ENCODE measurements at regions not wholly inside any gene's neighbourhood (a gene's known extent, or its start where the extent isn't known, plus 50 kb on each side); places are given as distances from the start of the nearest gene placed in this dataset.

GRCh38 chr1:103960710-103961109 lies 211.0 kb downstream of the AMY1C start:
- H3K4me3 ChIP-seq (ENCODE audit: low read depth, low read length): no peak overlapping the region
- no peak for TF ChIP-seq CTCF (IDR thresholded peaks at IDR 0.05; ENCODE audit: low read depth, low read length)
- DNase-seq (ENCODE audit: low read depth, low spot score): no peak
- in situ Hi-C loops (cut with HindIII; ENCODE audit: low sequenced_read_pairs): no loop called here

- no peak overlapping the region for H3K4me3 ChIP-seq (ENCODE audit: low read depth, low read length)
- no peak for DNase-seq (ENCODE audit: low read depth, low spot score)
- TF ChIP-seq CTCF (IDR thresholded peaks at IDR 0.05; ENCODE audit: low read depth, low read length): no peak
- in situ Hi-C loops (cut with HindIII; ENCODE audit: low sequenced_read_pairs): no loop called here
Observed at GRCh38 chr1:103986792-103987191, 237.1 kb downstream of the AMY1C start.

GRCh38 chr1:103997631-103998030 lies 247.9 kb downstream of the AMY1C start:
- H3K4me3 ChIP-seq (ENCODE audit: low read depth, low read length): no peak overlapping the region
- TF ChIP-seq CTCF (IDR thresholded peaks at IDR 0.05; ENCODE audit: low read depth, low read length): no peak
- DNase-seq (ENCODE audit: low read depth, low spot score): no peak
- in situ Hi-C loops (cut with HindIII; ENCODE audit: low sequenced_read_pairs): no loop called here

GRCh38 chr1:104018922-104019674 lies 269.4 kb downstream of the AMY1C start:
- TF ChIP-seq CTCF (IDR thresholded peaks at IDR 0.05; ENCODE audit: low read depth, low read length): no peak
- H3K4me3 ChIP-seq (ENCODE audit: low read depth, low read length): no peak overlapping the region
- in situ Hi-C loops (cut with HindIII; ENCODE audit: low sequenced_read_pairs): no loop called here
- no peak for DNase-seq (ENCODE audit: low read depth, low spot score)

GRCh38 chr1:104019675-104020049 lies 270.0 kb downstream of the AMY1C start:
- TF ChIP-seq CTCF (IDR thresholded peaks at IDR 0.05; ENCODE audit: low read depth, low read length): no peak
- DNase-seq (ENCODE audit: low read depth, low spot score): no peak
- in situ Hi-C loops (cut with HindIII; ENCODE audit: low sequenced_read_pairs): no loop called here
- no peak overlapping the region for H3K4me3 ChIP-seq (ENCODE audit: low read depth, low read length)

- no peak for DNase-seq (ENCODE audit: low read depth, low spot score)
- in situ Hi-C loops (cut with HindIII; ENCODE audit: low sequenced_read_pairs): no loop called here
- no peak overlapping the region for H3K4me3 ChIP-seq (ENCODE audit: low read depth, low read length)
- no peak for TF ChIP-seq CTCF (IDR thresholded peaks at IDR 0.05; ENCODE audit: low read depth, low read length)
Observed at GRCh38 chr1:104028416-104029035, 278.8 kb downstream of the AMY1C start.

All from astrocyte of the spinal cord (primary cell).